ENCODE measurements at regions not wholly inside any gene's neighbourhood (a gene's known extent, or its start where the extent isn't known, plus 50 kb on each side); places are given as distances from the start of the nearest gene placed in this dataset.

GRCh38 chr7:22040923-22041595 lies 95.4 kb upstream of the CDCA7L start (continued):
- no peak for TF ChIP-seq RXRA (IDR thresholded peaks at IDR 0.05; ENCODE audit: insufficient read depth, low read depth, low read length)
- TF ChIP-seq CEBPB (IDR thresholded peaks at IDR 0.05; ENCODE audit: low read depth, low read length), result no peak
- TF ChIP-seq RBBP5 (IDR thresholded peaks at IDR 0.05; ENCODE audit: borderline replicate concordance, low read depth, low read length), result no peak
- no peak for TF ChIP-seq ATF2 (IDR thresholded peaks at IDR 0.05; ENCODE audit: low read length)
- TF ChIP-seq POLR2A (IDR thresholded peaks at IDR 0.05; ENCODE audit: control extremely low read depth in 1 of 2, low read depth in 2 of 2, low read length in 2 of 2), result no peak
- TF ChIP-seq BRCA1 (IDR thresholded peaks at IDR 0.05; ENCODE audit: low read depth, low read length), result no peak
- no peak for TF ChIP-seq TAF1 (IDR thresholded peaks at IDR 0.05; ENCODE audit: low read depth, low read length)
- no peak for TF ChIP-seq YY1 (IDR thresholded peaks at IDR 0.05; ENCODE audit: low read depth, low read length)

Measured in H1 (cell line).